PC-9 (cell line): ENCODE measurements at regions not wholly inside any gene's neighbourhood (a gene's known extent, or its start where the extent isn't known, plus 50 kb on each side); places are given as distances from the start of the nearest gene placed in this dataset.

ENCODE experiments used
- BruUV-seq: library from RNA; stranded (reverse); fragments of 400-500 nt; replicated peaks from 2 replicates; lab custom pipeline; 2021; lab: Mats Ljungman, UMichigan
- CTCF ChIA-PET: fragments of 300-600 bp; sonication (Branson Sonifier 250); formaldehyde crosslinking; loops from one replicate; lab custom pipeline; 2022; ENCODE audit warnings: antibody characterized with exemption; lab: Charles Lee
- POLR2A ChIA-PET: fragments of 300-600 bp; sonication (Branson Sonifier 250); formaldehyde crosslinking; loops from one replicate; lab custom pipeline; 2022; ENCODE audit warnings: antibody characterized with exemption; ENCODE audit not compliant: unreplicated experiment; lab: Charles Lee
- DNase-seq, 2 experiments: peaks; one replicate each; pipeline versions ENCODE4 v3.0.0 to v3.0.0-alpha.2; 2015 to 2022; ENCODE audit warnings: mixed read lengths in 1 of 2
- H2AFZ ChIP-seq: fragments of 200-600 bp; sonication (generic); 2 replicates; pipeline ENCODE4 v1.8.1; 2017; ENCODE audit warnings: antibody characterized with exemption
- H3F3A ChIP-seq: fragments of 200-600 bp; sonication (generic); 2 replicates; pipeline ENCODE4 v1.8.1; 2017; ENCODE audit warnings: antibody characterized with exemption, mild to moderate bottlenecking, low read depth; ENCODE audit not compliant: insufficient read depth
- H3K27ac ChIP-seq: fragments of 200-600 bp; sonication (generic); 2 replicates; pipeline ENCODE4 v1.6.1; 2016; ENCODE audit warnings: mixed run types
- H3K27me3 ChIP-seq: fragments of 200-600 bp; sonication (generic); 2 replicates; pipeline ENCODE4 v1.6.1; 2016; ENCODE audit warnings: low read depth, mixed run types; ENCODE audit not compliant: insufficient read depth
- H3K36me3 ChIP-seq: fragments of 200-600 bp; sonication (generic); 2 replicates; pipeline ENCODE4 v1.6.1; 2016; ENCODE audit warnings: low read depth, mixed run types
- H3K4me1 ChIP-seq: fragments of 200-600 bp; sonication (generic); replicated peaks from 2 replicates; pipeline ENCODE4 v1.6.1; 2016; ENCODE audit warnings: mixed run types; ENCODE audit not compliant: insufficient read depth
- H3K4me2 ChIP-seq: fragments of 200-600 bp; sonication (generic); 2 replicates; pipeline ENCODE4 v1.6.1; 2017; ENCODE audit warnings: mixed run types
- H3K4me3 ChIP-seq: fragments of 200-600 bp; sonication (generic); 2 replicates; pipeline ENCODE4 v1.6.1; 2016; ENCODE audit warnings: mixed run types
- H3K79me2 ChIP-seq: fragments of 200-600 bp; sonication (generic); 2 replicates; pipeline ENCODE4 v1.6.1; 2017; ENCODE audit warnings: low read depth, mixed run types
- H3K9me2 ChIP-seq: fragments of 200-600 bp; sonication (generic); 2 replicates; pipeline ENCODE4 v1.8.1; 2017; ENCODE audit warnings: mild to moderate bottlenecking; ENCODE audit not compliant: insufficient read depth
- H3K9me3 ChIP-seq: fragments of 200-600 bp; sonication (generic); 2 replicates; pipeline ENCODE4 v1.8.1; 2016; ENCODE audit warnings: low read depth; ENCODE audit not compliant: insufficient read depth
- H4K20me1 ChIP-seq: fragments of 200-600 bp; sonication (generic); 2 replicates; pipeline ENCODE4 v1.8.1; 2017; ENCODE audit not compliant: insufficient read depth
- EZH2 ChIP-seq: fragments of 200-600 bp; sonication (generic); IDR thresholded peaks from 2 replicates; pipeline ENCODE4 v1.8.0; 2017; ENCODE audit warnings: antibody characterized with exemption, low read depth
- intact Hi-C: fragments of 100-400 bp; cut with micrococcal nuclease; formaldehyde crosslinking; loops from one replicate; pipeline ENCODE4 v1.10.0; 2022; ENCODE audit not compliant: unreplicated experiment
- TF ChIP-seq, protein P1 (sequence below): fragments of 200-600 bp; sonication (generic); conservative IDR thresholded peaks from 2 replicates; pipeline ENCODE4 v1.6.1; 2017; ENCODE audit warnings: mixed run types, antibody characterized with exemption, mild to moderate bottlenecking, moderate library complexity

DNA sequence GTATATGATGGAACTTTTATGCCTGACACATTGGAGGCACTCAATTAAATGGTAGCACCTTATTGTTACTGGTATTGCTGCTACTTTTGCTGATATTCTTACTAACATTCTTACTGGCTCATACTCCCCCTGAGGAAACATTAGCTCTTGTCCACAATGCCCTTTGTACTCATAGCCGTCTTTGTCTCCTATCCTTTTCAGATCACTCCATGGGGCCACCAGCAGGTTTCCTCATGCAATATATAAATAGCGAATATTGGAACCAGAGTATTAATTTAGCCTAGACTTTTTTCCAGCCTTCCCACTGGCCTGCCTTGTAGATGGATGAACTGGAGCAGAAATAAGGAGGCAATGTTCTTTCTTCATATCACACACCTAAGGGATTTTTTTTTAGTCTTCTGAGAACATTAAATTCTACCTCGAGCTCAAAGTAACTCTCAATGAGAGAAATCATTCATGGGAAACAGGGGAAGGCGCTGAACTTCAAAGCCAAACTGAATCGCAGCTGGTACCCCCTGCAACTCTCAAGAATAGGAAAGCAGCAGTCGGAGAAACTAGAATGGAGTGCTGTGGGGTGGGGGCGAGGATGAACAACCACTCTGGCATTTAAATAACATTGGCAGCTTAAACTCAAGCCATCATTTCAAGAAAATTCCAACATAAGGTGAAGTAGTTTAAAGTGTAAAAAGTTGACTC lies 300.3 kb downstream of the TAFA4 start:
- Histone ChIP-seq H3K27me3 (peaks cover 4% of the 10 kb centered on the region; the same call in 1 of the 2 replicates), H3K9me2 (no peaks in the 10 kb centered on the region), H4K20me1 (no peaks in the 10 kb centered on the region), H3K79me2 (no peaks in the 10 kb centered on the region), H2AFZ (no peak overlapping the region), H3K27ac (no peak overlapping the region), H3K4me2 (no peak overlapping the region), H3K4me1 (no peaks in the 10 kb centered on the region), H3K36me3 (no peaks in the 10 kb centered on the region), H3K4me3 (no peak overlapping the region), H3F3A (no peaks in the 10 kb centered on the region), H3K9me3 (no peaks in the 10 kb centered on the region)
- POLR2A ChIA-PET: no interaction called here
- CTCF ChIA-PET: no interaction called here
- TF ChIP-seq EZH2: no peak
- TF ChIP-seq, protein P1, sequence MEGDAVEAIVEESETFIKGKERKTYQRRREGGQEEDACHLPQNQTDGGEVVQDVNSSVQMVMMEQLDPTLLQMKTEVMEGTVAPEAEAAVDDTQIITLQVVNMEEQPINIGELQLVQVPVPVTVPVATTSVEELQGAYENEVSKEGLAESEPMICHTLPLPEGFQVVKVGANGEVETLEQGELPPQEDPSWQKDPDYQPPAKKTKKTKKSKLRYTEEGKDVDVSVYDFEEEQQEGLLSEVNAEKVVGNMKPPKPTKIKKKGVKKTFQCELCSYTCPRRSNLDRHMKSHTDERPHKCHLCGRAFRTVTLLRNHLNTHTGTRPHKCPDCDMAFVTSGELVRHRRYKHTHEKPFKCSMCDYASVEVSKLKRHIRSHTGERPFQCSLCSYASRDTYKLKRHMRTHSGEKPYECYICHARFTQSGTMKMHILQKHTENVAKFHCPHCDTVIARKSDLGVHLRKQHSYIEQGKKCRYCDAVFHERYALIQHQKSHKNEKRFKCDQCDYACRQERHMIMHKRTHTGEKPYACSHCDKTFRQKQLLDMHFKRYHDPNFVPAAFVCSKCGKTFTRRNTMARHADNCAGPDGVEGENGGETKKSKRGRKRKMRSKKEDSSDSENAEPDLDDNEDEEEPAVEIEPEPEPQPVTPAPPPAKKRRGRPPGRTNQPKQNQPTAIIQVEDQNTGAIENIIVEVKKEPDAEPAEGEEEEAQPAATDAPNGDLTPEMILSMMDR: no peak
- BruUV-seq: no TSS peak
- intact Hi-C loops: no loop called here
- no peak for DNase-seq

DNA sequence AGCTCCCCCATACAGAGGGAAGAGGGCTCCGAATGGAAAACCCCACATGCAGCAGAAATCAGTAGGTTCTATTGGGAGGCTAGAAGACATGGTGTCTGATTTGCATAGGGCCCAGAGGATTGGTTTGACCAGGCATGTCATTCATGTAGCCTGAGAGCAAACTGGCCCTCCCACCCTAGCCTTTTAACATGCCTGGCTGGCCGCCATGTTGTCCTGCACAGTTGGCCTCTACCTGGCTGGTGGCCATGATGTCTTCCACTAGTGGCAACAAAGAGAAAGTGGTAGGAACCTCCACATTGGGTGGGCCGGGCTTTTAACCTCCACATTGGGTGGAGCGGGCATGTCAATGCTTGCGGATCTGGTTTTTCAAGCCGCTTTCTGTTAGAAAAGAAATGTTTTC lies 312.1 kb downstream of the TAFA4 start:
- Histone ChIP-seq H3K79me2 (no peaks in the 10 kb centered on the region), H3K9me2 (no peaks in the 10 kb centered on the region), H3K4me2 (no peak overlapping the region), H3K27me3 (no peaks in the 10 kb centered on the region), H3K4me1 (no peaks in the 10 kb centered on the region), H3K36me3 (no peaks in the 10 kb centered on the region), H2AFZ (no peak overlapping the region), H3F3A (no peaks in the 10 kb centered on the region), H3K27ac (no peak overlapping the region), H4K20me1 (no peaks in the 10 kb centered on the region), H3K9me3 (no peaks in the 10 kb centered on the region), H3K4me3 (no peak overlapping the region)
- no TSS peak for BruUV-seq
- ChIA-PET CTCF (no interaction called here), POLR2A (no interaction called here)
- intact Hi-C loops: no loop called here
- DNase-seq: no peak
- TF ChIP-seq, protein P1: no peak
- TF ChIP-seq EZH2: no peak

DNA sequence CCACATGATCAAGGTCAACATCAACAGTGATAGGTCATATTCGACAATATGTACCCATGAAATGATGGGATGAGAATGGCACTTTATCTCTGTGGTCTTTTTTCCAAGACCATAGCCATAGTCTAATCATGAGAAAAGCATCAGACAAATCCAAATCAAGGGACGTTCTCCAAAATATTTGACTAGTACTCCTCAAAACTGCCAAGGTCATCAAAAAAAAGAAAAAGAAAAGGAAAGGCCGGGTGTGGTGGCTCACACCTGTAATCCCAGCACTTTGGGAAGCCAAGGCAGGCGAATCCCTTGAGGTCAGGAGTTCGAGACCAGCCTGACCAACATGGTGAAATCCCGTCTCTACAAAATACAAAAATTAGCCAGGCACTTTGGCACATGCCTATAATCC lies 318.3 kb downstream of the TAFA4 start:
- no peak overlapping the region for H3K4me2 ChIP-seq

More for the DNA sequence above, 318.3 kb downstream of the TAFA4 start:
- DNase-seq: no peak
- Histone ChIP-seq H3K9me3 (no peaks in the 10 kb centered on the region), H3K4me3 (no peak overlapping the region), H4K20me1 (no peaks in the 10 kb centered on the region), H3K27me3 (no peaks in the 10 kb centered on the region), H3K79me2 (no peaks in the 10 kb centered on the region), H3F3A (no peaks in the 10 kb centered on the region), H3K36me3 (no peaks in the 10 kb centered on the region), H2AFZ (no peak overlapping the region), H3K27ac (no peak overlapping the region), H3K9me2 (no peaks in the 10 kb centered on the region), H3K4me1 (no peaks in the 10 kb centered on the region)
- intact Hi-C loops: no loop called here
- CTCF ChIA-PET: no interaction called here
- POLR2A ChIA-PET: no interaction called here
- BruUV-seq: no TSS peak
- TF ChIP-seq, protein P1: no peak
- TF ChIP-seq EZH2: no peak
